HepG2 (cell line): ENCODE measurements at regions not wholly inside any gene's neighbourhood (a gene's known extent, or its start where the extent isn't known, plus 50 kb on each side); places are given as distances from the start of the nearest gene placed in this dataset.
"Not testable (repeated sequence)": the region's sequence is repeated elsewhere in the genome, so short reads cannot be mapped to it uniquely, and the experiment has no call there.

Experiments used
- ATAC-seq: fragments of 200-7000 bp; cut with Tn5 transposase; 3 replicates; pipeline ENCODE4 v1.9.1; 2020; ENCODE audit warnings: mild to moderate bottlenecking, moderate library complexity
- BruUV-seq: library from RNA; stranded (reverse); fragments of 400-500 nt; replicated peaks from 2 replicates; lab custom pipeline; 2021; lab: Mats Ljungman, UMichigan
- CTCF ChIA-PET: fragments of 300-600 bp; formaldehyde crosslinking; extraction: SDS; loops from one replicate; lab custom pipeline; 2021; ENCODE audit warnings: low total read pairs, inconsistent platforms, low intra/inter-chr PET ratio; lab: Yijun Ruan, JAX
- POLR2A ChIA-PET: fragments of 350-600 bp; sonication (Branson Sonifier 250); formaldehyde crosslinking; loops from one replicate; lab custom pipeline; 2020; ENCODE audit warnings: antibody characterized with exemption, inconsistent platforms; lab: Yijun Ruan, JAX
- DNase-seq: peaks from one replicate; pipeline ENCODE4 v3.0.0-alpha.2; 2015; ENCODE audit warnings: low spot score
- FAIRE-seq: peaks from 3 replicates; lab custom pipeline; 2011; peaks lifted over from hg19 to GRCh38; lab: Jason Lieb, UNC
- H2AFZ ChIP-seq: one replicate; pipeline ENCODE4 v1.6.1; 2011; ENCODE audit warnings: low read length, inconsistent platforms
- H3K27ac ChIP-seq: fragments of 300-600 bp; 3 replicates; pipeline ENCODE4 v1.8.0; 2011; ENCODE audit warnings: mixed run types, mild to moderate bottlenecking, mixed read lengths, low read length, inconsistent platforms; ENCODE audit not compliant: insufficient read depth; ENCODE audit errors: extremely low read length
- H3K27me3 ChIP-seq, 2 experiments: fragments of 200-600 bp in 1 of 2; 2 replicates in 1 of 2; 3 replicates in 1 of 2; pipeline versions ENCODE4 v1.6.0 to v1.8.0; 2011; ENCODE audit warnings: low read length in 2 of 2, mild to moderate bottlenecking in 2 of 2, moderate library complexity in 2 of 2, inconsistent platforms in 1 of 2; ENCODE audit not compliant: insufficient read depth in 2 of 2, control insufficient read depth in 1 of 2
- H3K36me3 ChIP-seq, 2 experiments: fragments of 200-600 bp in 1 of 2; replicated peaks in 1 of 2; 2 replicates in 1 of 2; 3 replicates in 1 of 2; pipeline versions ENCODE4 v1.5.1 to v1.8.0; 2011; ENCODE audit warnings: low read length in 2 of 2, inconsistent platforms in 1 of 2; ENCODE audit not compliant: insufficient read depth in 2 of 2, control insufficient read depth in 1 of 2
- H3K4me1 ChIP-seq: 2 replicates; pipeline ENCODE4 v1.5.1; 2012; ENCODE audit warnings: low read length, inconsistent platforms; ENCODE audit not compliant: insufficient read depth
- H3K4me2 ChIP-seq: 2 replicates; pipeline ENCODE4 v1.6.0; 2011; ENCODE audit warnings: low read depth, low read length, inconsistent platforms
- H3K4me3 ChIP-seq, 3 experiments: fragments of 200-600 bp in 1 of 3; sonication (generic), shearing (Covaris generic) in 1 of 3; replicated peaks in 1 of 3; 2 replicates each; pipeline ENCODE4 v1.5.1; 2011 to 2016; ENCODE audit warnings: low read length in 3 of 3, inconsistent platforms in 2 of 3, low read depth in 2 of 3, mild to moderate bottlenecking in 2 of 3, control low read depth in 1 of 3, mixed read lengths in 1 of 3; ENCODE audit not compliant: insufficient read depth in 1 of 3
- H3K79me2 ChIP-seq: one replicate; pipeline ENCODE4 v1.6.1; 2011; ENCODE audit warnings: low read length, inconsistent platforms; ENCODE audit not compliant: insufficient read depth
- H3K9ac ChIP-seq: 2 replicates; pipeline ENCODE4 v1.6.0; 2011; ENCODE audit warnings: mild to moderate bottlenecking, low read depth, low read length, inconsistent platforms; ENCODE audit not compliant: insufficient read depth
- H3K9me3 ChIP-seq: 2 replicates; pipeline ENCODE4 v1.5.1; 2012; ENCODE audit warnings: mild to moderate bottlenecking, low read length
- H4K20me1 ChIP-seq: 2 replicates; pipeline ENCODE4 v1.6.0; 2011; ENCODE audit warnings: inconsistent platforms, mild to moderate bottlenecking, low read length, moderate library complexity; ENCODE audit not compliant: insufficient read depth
- MAX ChIP-seq: IDR thresholded peaks from 2 replicates; pipeline ENCODE4 v1.6.1; 2012; ENCODE audit warnings: inconsistent platforms
- SP1 ChIP-seq, 2 experiments: fragments of 450-650 bp in 1 of 2; sonication (generic) in 1 of 2; formaldehyde crosslinking in 1 of 2; IDR thresholded peaks; 2 replicates each; pipeline versions ENCODE4 v1.4.0 to v1.6.1; 2016 to 2020; ENCODE audit warnings: missing genetic modification reagents in 1 of 2
- ZNF770 ChIP-seq: sonication (generic); formaldehyde crosslinking; IDR thresholded peaks from 2 replicates; pipeline ENCODE4 v1.5.0; 2020; ENCODE audit warnings: mild to moderate bottlenecking, missing genetic modification reagents
- WGBS: methylation state at CpG from one replicate; pipeline ENCODE4 v1.1.6; 2017; ENCODE audit warnings: low lambda C conversion rate; 5-methylcytosine and 5-hydroxymethylcytosine counted together
- in situ Hi-C: cut with HindIII; loops from 2 replicates; pipeline ENCODE4 v1.10.0; 2017; ENCODE audit warnings: low pct_unique_long_range_greater_than_20kb; ENCODE audit not compliant: extremely low pct_ligation_motif_present
- intact Hi-C: fragments of 100-400 bp; cut with micrococcal nuclease; formaldehyde crosslinking; loops from one replicate; pipeline ENCODE4 v1.10.0; 2022; ENCODE audit not compliant: unreplicated experiment

- no peak for TF ChIP-seq ZNF770 (CRISPR knock-in tag)
Observed at GRCh38 chr2:44061876-44062275, 66.1 kb upstream of the LRPPRC start (continued).

- Histone ChIP-seq H3K27me3 (no peaks in the 10 kb centered on the region; a peak in 1 of 5 replicates), H3K9me3 (peaks cover 6% of the 10 kb centered on the region; the same call in 1 of the 2 replicates), H3K36me3 (no peaks in the 10 kb centered on the region), H3K4me1 (peaks cover 71% of the 10 kb centered on the region), H3K27ac (no peak overlapping the region), H3K79me2 (no peaks in the 10 kb centered on the region), H2AFZ (no peak overlapping the region), H3K4me2 (0 out of 2 replicates have a peak overlapping the region, but pooled peaks have one; percentile 77), H3K9ac (no peak overlapping the region), H3K4me3 (no peak overlapping the region), H4K20me1 (no peaks in the 10 kb centered on the region)
- no peak for ATAC-seq
- POLR2A ChIA-PET = interaction anchor here (2.0 kb wide), 1 partner anchor 299 kb away, joined by 5 read pairs; the partner anchor contains the start of genes CAMKMT and PREPL
- in situ Hi-C loops (no loop called here), intact Hi-C loops (no loop called here)
- CTCF ChIA-PET = no interaction called here
- no peak for FAIRE-seq
- no peak for DNase-seq
- BruUV-seq = no TSS peak
- TF ChIP-seq SP1 (IDR thresholded peaks at IDR 0.05) = no peak
- no peak for TF ChIP-seq SP1 (CRISPR knock-in tag; IDR thresholded peaks at IDR 0.05)
- 0 out of 2 replicates have a peak, but pooled peaks have one; percentile 20 for TF ChIP-seq MAX
- WGBS = 91% methylated on average over 4 of the region's 4 CpGs
Observed at GRCh38 chr2:44063033-44063432, 67.2 kb upstream of the LRPPRC start.

- in situ Hi-C loops, H4K20me1 ChIP-seq, H2AFZ ChIP-seq, H3K27me3 ChIP-seq, BruUV-seq, intact Hi-C loops, ATAC-seq, CTCF ChIA-PET, H3K9me3 ChIP-seq, H3K36me3 ChIP-seq, POLR2A ChIA-PET, FAIRE-seq, H3K4me2 ChIP-seq, H3K79me2 ChIP-seq, DNase-seq, H3K9ac ChIP-seq, H3K27ac ChIP-seq, H3K4me3 ChIP-seq: not testable (repeated sequence)
- peaks cover 61% of the 10 kb centered on the region for H3K4me1 ChIP-seq
- 93% methylated on average over 6 of the region's 6 CpGs for WGBS
Observed at GRCh38 chr2:44064281-44064680, 68.5 kb upstream of the LRPPRC start.

GRCh38 chr2:44067012-44067790, 71.4 kb upstream of the LRPPRC start:
- BruUV-seq, FAIRE-seq, H3K4me3 ChIP-seq, H3K27me3 ChIP-seq, intact Hi-C loops, ATAC-seq, H3K4me2 ChIP-seq, H3K9ac ChIP-seq, H2AFZ ChIP-seq, H3K9me3 ChIP-seq, CTCF ChIA-PET, H4K20me1 ChIP-seq, POLR2A ChIA-PET, DNase-seq, H3K79me2 ChIP-seq, in situ Hi-C loops, H3K36me3 ChIP-seq, H3K27ac ChIP-seq: not testable (repeated sequence)
- 97% methylated on average over 14 of the region's 57 CpGs for WGBS
- peaks cover 32% of the 10 kb centered on the region for H3K4me1 ChIP-seq
